GM21360 (cell line): ENCODE measurements at regions not wholly inside any gene's neighbourhood (a gene's known extent, or its start where the extent isn't known, plus 50 kb on each side); places are given as distances from the start of the nearest gene placed in this dataset.
"Not testable (repeated sequence)": the region's sequence is repeated elsewhere in the genome, so short reads cannot be mapped to it uniquely, and the experiment has no call there.

Experiments used
- ATAC-seq: cut with Tn5 transposase; IDR thresholded peaks from one replicate; pipeline ENCODE4 v1.9.1; 2021; ENCODE audit warnings: mild to moderate bottlenecking, moderate library complexity; ENCODE audit not compliant: unreplicated experiment

DNA sequence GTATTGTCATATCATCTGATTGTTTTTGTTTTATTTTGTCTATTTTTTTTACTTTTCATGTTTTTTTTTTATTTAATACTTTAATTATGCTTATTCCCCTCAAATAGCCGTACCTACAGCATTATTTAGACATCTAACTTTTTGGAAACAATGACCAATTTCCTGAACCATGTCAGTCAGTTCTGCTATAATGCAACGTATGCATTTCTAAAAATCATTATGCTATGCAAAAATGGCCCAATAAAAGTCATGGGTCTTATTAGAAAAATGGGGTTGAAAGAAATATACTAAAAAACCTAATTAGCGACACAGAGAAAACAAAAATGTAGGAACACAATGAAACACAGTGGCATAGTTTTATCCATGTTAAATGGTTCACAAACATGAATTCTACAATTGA lies 1454.7 kb downstream of the GRIK2 start:
- ATAC-seq, result no peak

DNA sequence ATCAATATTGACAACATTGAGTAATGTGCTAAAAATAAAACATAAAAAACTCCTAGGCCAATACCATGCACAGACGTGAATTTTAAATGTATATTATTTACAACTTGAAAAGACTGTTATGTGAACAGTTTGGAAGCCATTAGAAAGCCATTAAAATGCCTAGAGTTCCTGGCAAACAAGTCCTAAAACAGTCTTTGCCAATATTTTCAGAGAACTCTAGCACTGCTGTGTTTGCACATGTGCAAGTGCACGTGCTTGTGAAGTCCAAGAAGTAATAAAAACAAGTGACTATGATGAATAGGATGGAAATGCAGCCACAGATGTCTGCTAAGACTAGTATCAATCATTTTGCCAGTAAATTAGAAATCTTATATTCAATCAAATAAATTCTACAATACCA lies 1447.6 kb downstream of the GRIK2 start:
- ATAC-seq, result no peak

DNA sequence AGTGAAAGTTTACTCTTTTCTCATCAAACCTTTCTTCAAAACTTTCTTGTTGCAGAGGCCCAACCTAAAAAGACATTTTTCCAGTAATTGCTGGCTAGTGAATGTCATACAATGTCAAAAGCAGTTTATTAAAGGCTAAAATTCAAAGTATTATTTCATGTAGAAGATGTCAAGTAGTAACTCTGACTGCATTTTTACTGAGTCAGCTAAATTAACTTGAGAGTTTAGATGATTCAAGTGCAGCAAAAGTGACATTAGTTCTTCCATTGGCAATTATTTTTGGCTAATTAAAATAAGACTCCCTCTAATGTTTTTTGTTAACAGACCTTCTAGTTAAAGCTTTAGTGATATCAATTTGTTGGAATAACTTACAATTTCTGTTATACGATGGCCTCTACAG lies 1438.5 kb downstream of the GRIK2 start:
- no peak for ATAC-seq

DNA sequence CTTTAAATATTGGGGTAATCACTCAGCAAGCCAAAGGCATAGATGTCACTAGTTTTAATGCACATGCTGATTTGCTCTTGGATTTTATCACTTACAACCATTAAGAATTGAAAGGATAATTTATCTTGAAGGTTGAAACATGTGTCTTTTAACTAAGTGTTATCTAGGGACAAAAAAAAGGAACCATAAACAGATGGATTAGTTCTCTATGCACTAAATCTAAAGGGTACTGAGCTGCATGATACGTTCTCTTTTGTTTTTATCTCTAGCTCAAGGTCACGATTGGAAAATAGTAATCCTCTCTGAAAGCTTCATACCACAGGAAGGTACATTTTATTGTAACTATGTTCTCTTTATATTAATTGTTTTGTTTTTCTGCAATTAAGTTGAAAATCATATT lies 1426.6 kb downstream of the GRIK2 start:
- no peak for ATAC-seq

DNA sequence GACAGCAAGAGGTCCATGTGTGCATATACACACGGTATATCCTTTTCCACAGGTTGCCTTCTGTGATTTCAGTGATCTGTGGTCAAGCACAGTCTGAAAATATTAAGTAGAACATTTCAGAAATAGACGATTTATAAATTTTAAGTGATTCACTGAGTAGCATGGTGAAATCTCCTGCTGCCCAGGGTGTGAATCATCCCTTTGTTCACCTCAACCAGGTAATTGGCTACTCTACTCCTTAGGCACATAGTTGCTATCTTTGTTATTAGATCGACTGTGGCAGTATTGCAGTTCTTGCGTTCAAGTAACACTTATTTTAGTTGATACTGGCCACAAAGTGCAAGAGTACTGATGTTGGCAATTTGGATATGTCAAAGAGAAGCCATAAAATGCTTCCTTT lies 1421.7 kb downstream of the GRIK2 start:
- no peak for ATAC-seq

DNA sequence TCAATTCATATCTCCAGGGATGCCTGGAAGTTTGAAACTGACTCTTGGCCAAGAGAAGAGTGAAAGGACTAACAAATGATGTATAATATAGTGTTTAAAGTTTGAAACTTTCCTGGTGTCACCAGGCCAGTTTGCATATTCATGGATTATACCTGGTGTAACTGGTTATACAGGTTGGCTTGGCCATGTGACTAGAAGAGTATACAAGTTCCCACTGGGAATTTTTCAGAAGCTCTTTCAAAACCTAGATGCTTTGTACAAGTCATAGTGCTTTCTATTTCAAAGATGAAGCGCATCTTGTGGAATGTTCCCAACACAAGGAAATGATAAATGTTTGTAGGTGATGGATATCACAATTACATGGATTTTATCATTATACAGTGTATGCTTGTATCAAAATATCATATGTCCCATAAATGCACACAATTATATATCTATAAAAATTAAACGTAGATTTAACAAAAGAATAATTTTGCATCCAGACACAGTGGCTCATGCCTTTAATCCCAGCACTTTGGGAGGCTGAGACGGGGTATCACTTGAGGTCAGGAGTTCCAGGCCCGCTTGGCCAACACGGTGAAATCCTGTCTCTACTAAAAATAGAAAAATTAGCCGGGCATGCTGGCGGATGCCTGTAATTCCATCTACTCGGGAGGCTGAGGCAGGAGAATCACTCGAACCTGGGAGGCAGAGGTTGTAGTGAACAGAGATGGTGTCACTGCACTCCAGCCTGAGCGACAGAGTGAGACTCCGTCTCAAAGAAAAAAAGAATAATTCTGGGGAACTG lies 1420.2 kb downstream of the GRIK2 start:
- no peak for ATAC-seq

DNA sequence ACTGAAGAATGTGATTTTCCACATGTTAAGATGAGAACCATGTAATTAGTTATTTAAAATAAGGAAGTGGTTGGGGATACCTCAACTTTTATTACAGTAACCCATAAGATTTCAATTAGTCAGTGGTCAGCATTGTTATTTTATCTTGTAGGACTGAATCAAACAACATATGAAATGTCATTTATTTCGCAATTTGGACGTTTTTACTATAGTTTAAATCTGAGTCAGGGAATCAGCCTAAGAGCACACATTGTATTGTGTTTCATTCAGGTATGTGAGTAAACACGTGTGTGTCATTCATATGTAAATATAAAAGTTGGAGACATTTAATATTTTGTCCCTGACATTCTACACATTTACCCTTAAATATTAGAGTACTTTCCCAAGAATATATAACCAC lies 1418.7 kb downstream of the GRIK2 start:
- no peak for ATAC-seq

DNA sequence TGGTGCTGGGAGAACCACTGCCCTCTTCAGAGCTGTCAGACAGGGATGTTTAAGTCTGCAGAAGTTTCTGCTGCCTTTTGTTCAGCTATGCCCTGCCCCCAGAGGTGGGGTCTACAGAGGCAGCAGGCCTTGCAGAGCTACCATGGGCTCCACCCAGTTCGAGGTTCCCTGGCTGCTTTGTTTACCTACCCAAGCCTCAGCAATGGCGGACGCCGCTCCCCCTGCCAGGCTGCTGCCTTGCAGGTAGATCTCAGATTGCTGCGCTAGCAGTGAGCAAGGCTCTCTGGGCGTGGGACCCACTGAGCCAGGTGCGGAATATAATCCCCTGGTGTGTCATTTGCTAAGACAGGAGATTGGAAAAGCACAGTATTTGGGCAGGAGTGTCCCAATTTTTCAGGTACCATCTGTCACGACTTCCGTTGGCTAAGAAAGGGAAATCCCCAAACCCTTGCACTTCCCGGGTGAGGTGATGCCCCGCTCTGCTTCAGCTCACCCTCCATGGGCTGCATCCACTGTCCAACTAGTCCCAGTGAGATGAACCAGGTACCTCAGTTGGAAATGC lies 1415.5 kb downstream of the GRIK2 start:
- ATAC-seq, result not testable (repeated sequence)

DNA sequence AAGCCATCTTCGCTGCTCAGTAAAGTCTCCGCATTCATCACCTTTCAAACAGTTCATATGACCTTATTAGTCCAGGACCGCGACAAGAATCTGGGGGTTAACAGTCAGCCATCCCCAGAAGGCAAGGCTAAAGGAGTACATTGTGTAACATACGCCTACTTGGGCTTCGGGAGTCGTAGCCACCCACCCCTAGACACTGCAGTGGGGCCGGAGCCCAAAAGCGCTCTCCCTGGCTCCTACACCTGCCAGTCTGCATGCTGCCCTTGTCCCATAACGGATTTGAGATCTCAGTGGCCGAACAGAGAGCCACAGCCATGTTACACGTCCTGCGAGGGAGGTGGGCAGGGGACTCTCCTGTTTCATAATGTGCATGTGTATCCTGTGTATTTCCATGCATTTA lies 1405.5 kb downstream of the GRIK2 start:
- no peak for ATAC-seq

DNA sequence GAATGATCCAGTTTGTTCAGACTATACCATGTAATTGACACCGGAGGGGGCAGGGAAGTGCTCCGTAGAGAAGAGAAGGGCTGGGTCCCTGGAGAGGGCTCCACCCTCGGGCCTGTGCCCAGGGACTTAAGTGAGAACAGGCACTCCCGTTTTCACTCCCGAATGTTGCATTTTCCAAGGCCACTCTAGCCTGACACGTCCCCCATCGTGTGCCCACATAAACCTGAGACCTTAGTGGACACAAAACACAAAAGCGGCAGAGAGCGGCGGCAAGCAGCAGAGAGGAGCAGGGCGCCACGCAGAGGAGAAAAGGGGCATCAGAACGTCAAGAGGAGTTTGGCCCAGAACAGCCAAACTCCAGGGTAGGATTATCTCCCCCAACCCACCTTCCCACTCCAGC lies 1405.1 kb downstream of the GRIK2 start:
- ATAC-seq, result no peak

DNA sequence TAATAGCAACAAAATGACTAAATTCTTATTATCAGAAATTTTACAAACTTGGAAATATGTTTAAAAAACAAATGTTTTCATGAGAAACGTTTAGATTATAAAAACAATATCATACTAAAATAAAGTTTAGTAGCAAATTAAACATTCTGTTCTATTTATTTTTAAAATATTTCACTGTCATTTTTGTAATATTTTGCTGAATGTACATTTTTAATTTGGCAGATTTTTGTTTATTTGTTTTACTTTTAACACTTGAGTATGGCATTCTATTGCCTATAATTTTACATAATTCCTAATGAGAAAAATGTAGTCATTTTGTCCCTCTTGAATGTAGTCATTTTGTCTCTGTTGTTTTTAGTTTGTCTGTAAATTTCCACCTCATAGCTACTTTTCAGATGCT lies 1400.2 kb downstream of the GRIK2 start:
- ATAC-seq, result no peak

DNA sequence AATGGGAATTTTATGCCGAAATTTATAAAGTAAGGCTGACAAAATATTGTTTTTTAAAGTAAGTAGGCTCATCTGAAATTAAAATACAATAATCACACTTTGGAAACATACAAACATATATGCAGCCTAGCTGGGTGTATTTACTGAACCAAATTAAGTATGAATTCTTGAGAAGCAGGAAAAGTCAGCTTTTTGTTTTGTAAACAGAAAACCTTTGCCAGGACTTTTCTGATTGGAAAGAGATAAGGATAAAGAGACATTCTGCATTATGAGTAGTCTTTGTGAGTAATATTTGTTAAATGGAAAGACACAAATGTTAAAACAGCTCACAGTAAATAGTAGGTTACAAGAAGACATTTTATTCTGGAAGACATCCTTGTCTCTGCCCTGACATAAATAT lies 1380.8 kb downstream of the GRIK2 start:
- ATAC-seq, result no peak

DNA sequence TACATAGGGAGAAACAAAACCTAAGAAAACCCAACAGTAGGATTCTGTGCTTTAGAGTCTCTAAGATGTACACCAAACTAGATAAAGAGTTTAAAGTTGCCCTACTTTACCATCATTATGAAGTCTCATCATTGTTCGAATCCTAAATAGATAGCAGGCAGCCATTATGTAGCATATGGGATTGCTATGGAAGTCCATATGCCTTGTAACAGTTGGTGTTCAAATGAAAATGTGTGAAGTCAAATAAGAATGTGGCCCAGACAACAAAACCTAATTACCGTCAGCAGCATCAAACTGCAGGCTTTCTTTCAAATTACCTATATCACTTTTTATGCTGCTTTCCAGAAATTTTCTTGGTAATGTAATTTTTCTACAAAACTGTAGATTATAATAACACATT lies 1380.1 kb downstream of the GRIK2 start:
- no peak for ATAC-seq

DNA sequence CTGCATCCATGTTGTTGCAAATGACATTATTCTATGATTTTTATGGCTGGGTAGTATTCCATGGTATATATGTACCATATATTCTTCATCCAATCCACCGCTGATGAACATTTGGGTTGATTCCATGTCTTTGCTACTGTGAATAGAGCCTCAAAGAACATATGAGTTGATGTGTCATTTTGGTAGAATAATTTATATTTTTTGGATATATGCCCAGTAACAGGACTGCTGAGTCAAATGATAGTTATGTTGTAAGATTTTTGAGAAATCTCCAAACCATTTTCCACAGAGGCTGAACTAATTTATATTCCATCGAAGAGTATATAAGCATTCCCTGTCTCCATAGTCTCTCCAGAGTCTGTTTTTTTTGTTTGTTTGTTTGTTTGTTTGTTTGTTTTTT lies 1373.5 kb downstream of the GRIK2 start:
- no peak for ATAC-seq

DNA sequence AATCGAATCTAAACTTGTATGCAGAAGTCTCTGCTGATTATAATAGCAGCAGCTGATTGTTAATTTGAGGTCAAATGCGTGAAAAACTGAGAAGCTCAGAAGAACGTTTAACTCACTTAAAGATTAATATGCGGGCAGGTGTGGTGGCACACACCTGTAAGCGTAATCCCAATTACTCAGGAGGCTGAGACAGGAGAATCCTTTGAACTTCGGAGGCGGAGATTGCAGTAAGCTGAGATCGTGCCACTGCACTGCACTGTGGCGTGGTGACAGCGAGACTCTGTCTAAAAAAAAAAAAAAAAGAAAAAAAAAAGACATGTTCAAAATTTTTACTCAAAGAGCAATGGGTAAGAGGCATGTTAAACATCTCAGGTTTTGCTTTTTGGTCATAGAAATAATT lies 1370.8 kb downstream of the GRIK2 start:
- ATAC-seq, result no peak

DNA sequence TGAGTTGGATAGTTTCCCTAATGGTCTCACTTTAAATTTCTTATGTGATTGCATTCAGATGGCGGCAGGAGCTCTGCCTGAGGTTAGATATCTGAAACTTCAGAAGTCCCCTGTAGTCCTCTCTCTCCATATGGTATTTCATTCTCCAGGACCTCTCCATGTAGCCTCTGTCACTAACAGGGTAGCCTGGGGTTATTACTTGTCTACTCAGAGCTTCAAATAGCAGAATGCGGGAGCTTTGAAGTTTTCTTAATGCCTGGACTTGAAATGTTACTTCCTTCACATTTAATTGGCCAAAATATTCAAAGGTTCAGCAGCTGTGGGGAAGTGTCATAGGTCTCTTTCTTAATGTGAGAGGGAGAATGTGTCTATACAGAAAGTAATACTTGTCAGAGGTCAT lies 1370.4 kb downstream of the GRIK2 start:
- no peak for ATAC-seq

DNA sequence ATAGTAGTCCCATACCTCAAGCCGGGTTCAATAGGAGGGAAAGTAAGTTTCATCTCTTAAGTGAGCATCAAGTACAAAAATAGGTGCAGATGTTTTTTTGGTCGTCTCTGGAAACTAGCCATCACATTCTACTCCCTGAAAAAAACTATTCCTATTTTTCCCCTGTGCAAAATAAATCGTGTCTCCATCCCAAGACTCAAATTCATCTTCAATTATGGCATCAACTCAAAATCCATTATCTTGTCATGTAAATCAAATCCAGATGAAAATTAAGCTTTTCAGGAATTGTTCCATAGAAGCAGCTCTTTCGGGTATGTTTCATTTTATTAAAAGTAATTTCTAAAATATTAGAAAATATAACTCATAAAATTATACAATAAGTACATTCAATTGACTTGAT lies 1368.4 kb downstream of the GRIK2 start:
- ATAC-seq, result no peak

DNA sequence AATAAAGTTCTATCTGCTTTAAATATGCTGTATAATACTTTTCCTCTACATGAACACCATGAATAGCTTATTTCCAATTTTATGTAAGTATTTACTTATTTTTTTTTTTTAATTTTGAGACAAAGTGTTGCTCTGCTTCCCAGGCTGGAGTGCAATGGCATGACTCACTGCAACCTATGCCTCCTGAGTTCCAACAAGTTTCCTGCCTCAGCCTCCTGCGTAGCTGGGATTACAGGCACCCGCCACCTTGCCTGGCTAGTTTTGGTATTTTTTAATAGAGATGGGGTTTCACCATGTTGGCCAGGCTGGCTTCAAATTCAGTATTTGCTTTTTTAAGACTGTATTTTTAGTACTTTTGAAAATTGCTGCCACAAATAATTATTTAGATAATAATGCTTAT lies 1365.9 kb downstream of the GRIK2 start:
- ATAC-seq, result no peak

DNA sequence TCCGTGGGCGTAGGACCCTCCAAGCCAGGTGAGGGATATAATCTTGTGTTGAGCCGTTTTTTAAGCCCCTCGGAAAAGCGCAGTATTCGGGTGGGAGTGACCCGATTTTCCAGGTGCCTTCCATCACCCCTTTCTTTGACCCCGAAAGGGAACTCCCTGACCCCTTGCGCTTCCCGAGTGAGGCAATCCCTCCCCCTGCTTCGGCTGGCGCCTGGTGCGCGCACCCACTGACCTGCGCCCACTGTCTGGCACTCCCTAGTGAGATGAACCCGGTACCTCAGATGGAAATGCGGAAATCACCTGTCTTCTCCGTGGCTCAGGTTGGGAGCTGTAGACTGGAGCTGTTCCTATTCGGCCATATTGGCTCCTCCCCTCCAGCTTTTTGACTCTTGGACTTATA lies 1365.0 kb downstream of the GRIK2 start:
- ATAC-seq, result not testable (repeated sequence)

DNA sequence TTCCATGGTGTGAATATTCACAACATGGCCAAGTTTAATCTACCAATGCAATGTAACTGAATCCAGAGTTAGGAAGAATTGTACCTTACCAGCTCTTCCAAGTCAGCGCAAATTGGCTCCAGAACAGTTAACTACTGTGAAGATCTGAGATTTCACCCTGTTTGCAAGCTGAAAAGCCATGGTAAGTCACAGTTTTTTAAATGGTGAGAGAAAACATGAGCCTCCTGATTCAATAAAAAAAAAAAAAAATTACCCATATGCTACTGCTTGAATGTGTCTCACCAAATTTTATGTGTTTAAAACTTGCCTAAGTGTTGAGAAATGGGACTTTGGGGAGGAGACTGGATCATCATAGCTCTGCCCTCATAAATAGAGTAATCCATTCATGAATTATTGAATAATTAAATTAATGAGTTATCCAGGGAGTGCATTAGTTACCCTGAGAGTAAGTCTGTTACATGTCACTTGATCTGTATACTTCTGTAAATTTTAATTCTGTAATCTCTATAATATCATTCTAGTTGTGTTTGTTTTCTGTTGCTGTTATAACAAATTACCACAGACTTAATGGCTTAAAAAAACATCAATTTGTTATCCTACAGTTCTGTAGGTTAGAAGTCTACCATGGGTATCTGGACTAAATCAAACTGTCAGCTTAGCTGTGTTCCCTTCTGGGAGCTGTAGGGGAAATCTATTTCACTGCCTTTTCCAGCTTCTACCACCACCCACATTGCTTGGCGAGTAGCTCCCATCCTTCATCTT lies 1355.9 kb downstream of the GRIK2 start:
- no peak for ATAC-seq

DNA sequence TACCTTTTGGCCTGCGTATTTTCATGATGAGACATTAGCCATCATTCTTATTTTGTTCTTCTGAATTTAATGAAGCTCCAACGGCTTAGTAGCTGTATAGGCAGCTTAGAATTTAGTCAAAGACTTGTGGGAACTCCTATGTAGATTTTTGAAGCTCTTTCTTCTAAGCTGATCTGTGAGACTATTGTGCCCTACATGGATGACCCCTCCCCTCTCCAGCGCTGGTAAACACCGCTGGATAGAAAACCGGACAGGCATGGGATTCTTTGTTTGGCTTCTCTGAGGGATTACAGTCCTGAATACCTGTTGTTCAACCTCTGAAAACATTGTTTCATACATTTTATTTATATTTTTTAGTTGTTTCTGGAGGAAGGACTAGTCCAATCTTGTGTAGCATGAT lies 1353.4 kb downstream of the GRIK2 start:
- no peak for ATAC-seq

DNA sequence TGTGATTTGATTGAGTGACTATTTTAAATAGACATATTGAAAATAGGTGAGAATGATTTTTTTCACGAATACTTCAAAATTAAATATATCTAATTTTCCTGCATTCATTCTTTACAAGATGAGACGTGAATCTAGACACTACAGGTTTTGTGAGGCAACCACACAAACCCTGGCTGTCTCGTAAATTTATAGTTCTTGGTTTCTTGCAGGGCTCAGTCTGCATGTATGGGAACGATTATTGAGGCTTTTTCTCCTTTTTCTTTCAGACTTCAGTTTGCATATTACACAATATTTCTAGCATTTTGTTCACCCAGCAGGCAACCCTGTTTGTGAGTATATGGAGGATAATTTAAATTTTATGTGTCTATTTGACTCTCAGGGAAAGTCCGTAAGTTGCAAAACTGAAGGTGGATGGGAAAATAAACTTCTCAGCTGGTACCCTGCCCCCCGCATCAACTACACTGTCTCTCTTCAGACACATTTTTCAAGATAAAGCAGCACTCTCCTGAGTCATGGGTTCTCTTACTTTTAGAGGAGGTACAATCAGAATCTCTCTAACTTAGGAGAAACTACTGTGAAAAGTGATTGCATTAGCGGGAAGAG lies 1349.3 kb downstream of the GRIK2 start:
- no peak for ATAC-seq
